RPMI7951 (cell line): ENCODE measurements at regions not wholly inside any gene's neighbourhood (a gene's known extent, or its start where the extent isn't known, plus 50 kb on each side); places are given as distances from the start of the nearest gene placed in this dataset.
"Not testable (repeated sequence)": the region's sequence is repeated elsewhere in the genome, so short reads cannot be mapped to it uniquely, and the experiment has no call there.

Source experiments
- DNase-seq: peaks from one replicate; pipeline ENCODE4 v3.0.0-alpha.2; 2012; ENCODE audit warnings: low read depth

GRCh38 chr1:193413376-193413775, 227.0 kb upstream of the B3GALT2 start:
- no peak for DNase-seq

- DNase-seq: no peak
Measured at GRCh38 chr1:193412748-193413147, 226.3 kb upstream of the B3GALT2 start.

GRCh38 chr1:193411714-193412113, 225.3 kb upstream of the B3GALT2 start:
- no peak for DNase-seq

- DNase-seq: no peak
Measured at GRCh38 chr1:193411215-193411614, 224.8 kb upstream of the B3GALT2 start.

GRCh38 chr1:193408782-193409293, 222.4 kb upstream of the B3GALT2 start:
- peak; percentile 73 for DNase-seq

GRCh38 chr1:193406901-193407300, 220.5 kb upstream of the B3GALT2 start:
- peak; percentile 46 for DNase-seq

- no peak for DNase-seq
Measured at GRCh38 chr1:193404236-193404635, 217.8 kb upstream of the B3GALT2 start.

GRCh38 chr1:193402977-193403376, 216.6 kb upstream of the B3GALT2 start:
- no peak for DNase-seq

GRCh38 chr1:193402037-193402436, 215.6 kb upstream of the B3GALT2 start:
- no peak for DNase-seq

- DNase-seq: no peak
Measured at GRCh38 chr1:193394336-193394735, 207.9 kb upstream of the B3GALT2 start.

GRCh38 chr1:193392686-193393085, 206.3 kb upstream of the B3GALT2 start:
- DNase-seq: no peak

- no peak for DNase-seq
Measured at GRCh38 chr1:193388683-193389082, 202.3 kb upstream of the B3GALT2 start.

- no peak for DNase-seq
Measured at GRCh38 chr1:193388165-193388564, 201.8 kb upstream of the B3GALT2 start.

GRCh38 chr1:193387406-193387805, 201.0 kb upstream of the B3GALT2 start:
- no peak for DNase-seq

GRCh38 chr1:193378451-193378850, 192.0 kb upstream of the B3GALT2 start:
- DNase-seq: not testable (repeated sequence)

- DNase-seq: no peak
Measured at GRCh38 chr1:193377472-193377871, 191.1 kb upstream of the B3GALT2 start.

- no peak for DNase-seq
Measured at GRCh38 chr1:193372553-193372952, 186.1 kb upstream of the B3GALT2 start.

- DNase-seq: no peak
Measured at GRCh38 chr1:193368302-193368701, 181.9 kb upstream of the B3GALT2 start.

GRCh38 chr1:193367863-193368262, 181.4 kb upstream of the B3GALT2 start:
- DNase-seq: no peak

GRCh38 chr1:193366764-193367507, 180.5 kb upstream of the B3GALT2 start:
- DNase-seq: no peak

GRCh38 chr1:193365966-193366365, 179.6 kb upstream of the B3GALT2 start:
- no peak for DNase-seq

- no peak for DNase-seq
Measured at GRCh38 chr1:193359631-193360030, 173.2 kb upstream of the B3GALT2 start.

GRCh38 chr1:193358419-193358818, 172.0 kb upstream of the B3GALT2 start:
- DNase-seq: no peak

GRCh38 chr1:193356249-193356648, 169.8 kb upstream of the B3GALT2 start:
- DNase-seq: no peak
